RWPE2 (cell line): ENCODE measurements at regions not wholly inside any gene's neighbourhood (a gene's known extent, or its start where the extent isn't known, plus 50 kb on each side); places are given as distances from the start of the nearest gene placed in this dataset.

Experiments
- ATAC-seq: fragments of 200-7000 bp; cut with Tn5 transposase; 3 replicates; pipeline ENCODE4 v1.9.1; 2021; ENCODE audit warnings: low read depth
- DNase-seq: peaks from one replicate; pipeline ENCODE4 v3.0.0-alpha.2; 2020; ENCODE audit warnings: low spot score
- H3K27ac ChIP-seq: fragments of 450-650 bp; 2 replicates; pipeline ENCODE4 v1.5.1; 2017; ENCODE audit warnings: mild to moderate bottlenecking; ENCODE audit not compliant: poor library complexity, severe bottlenecking
- H3K27me3 ChIP-seq: fragments of 250-450 bp; sonication (Bioruptor Pico); 2 replicates; pipeline ENCODE4 v1.5.1; 2021; ENCODE audit warnings: mild to moderate bottlenecking, moderate library complexity; ENCODE audit not compliant: insufficient read depth, poor library complexity, severe bottlenecking
- H3K36me3 ChIP-seq: fragments of 250-450 bp; sonication (Bioruptor Pico); 2 replicates; pipeline ENCODE4 v1.5.1; 2020; ENCODE audit warnings: low read depth, mild to moderate bottlenecking, moderate library complexity
- H3K4me1 ChIP-seq: fragments of 250-450 bp; sonication (Bioruptor Pico); 2 replicates; pipeline ENCODE4 v1.5.1; 2021; ENCODE audit warnings: mild to moderate bottlenecking, moderate library complexity; ENCODE audit not compliant: insufficient read depth, poor library complexity, severe bottlenecking
- H3K4me3 ChIP-seq: fragments of 250-450 bp; sonication (Bioruptor Pico); 2 replicates; pipeline ENCODE4 v1.5.1; 2021; ENCODE audit warnings: mild to moderate bottlenecking, moderate library complexity; ENCODE audit not compliant: severe bottlenecking
- H3K9me3 ChIP-seq: fragments of 250-450 bp; sonication (Bioruptor Pico); 2 replicates; pipeline ENCODE4 v1.5.1; 2021; ENCODE audit warnings: mild to moderate bottlenecking, moderate library complexity; ENCODE audit not compliant: severe bottlenecking
- CTCF ChIP-seq: fragments of 450-650 bp; IDR thresholded peaks from one replicate; pipeline ENCODE4 v1.5.1; 2017; ENCODE audit warnings: mild to moderate bottlenecking, moderate library complexity; ENCODE audit not compliant: poor library complexity, severe bottlenecking

DNA sequence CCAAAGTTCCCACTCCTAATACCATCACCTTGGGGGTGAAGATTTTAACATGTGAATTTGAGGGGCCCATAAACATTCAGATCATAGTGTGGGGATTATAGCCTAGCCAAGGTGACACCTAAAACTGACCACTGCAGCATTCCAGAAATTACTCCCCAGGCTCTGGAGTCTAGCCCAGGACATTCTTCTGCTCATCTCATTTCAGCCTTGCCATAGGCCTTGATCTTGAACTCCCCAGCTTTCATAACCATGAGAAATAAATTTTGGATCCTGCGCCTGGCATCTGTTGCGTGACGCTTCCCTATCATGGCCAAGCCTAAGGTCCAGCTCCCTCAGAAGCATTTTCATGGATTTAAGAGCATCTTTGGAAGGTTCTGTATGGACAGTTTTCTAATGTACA lies 502.9 kb upstream of the THBS1 start:
- Histone ChIP-seq H3K36me3 (no peaks in the 10 kb centered on the region), H3K27ac (peak overlapping the region; percentile 79), H3K4me1 (peaks cover 8% of the 10 kb centered on the region), H3K9me3 (no peaks in the 10 kb centered on the region), H3K4me3 (no peak overlapping the region), H3K27me3 (no peaks in the 10 kb centered on the region)
- ATAC-seq, result no peak
- no peak for TF ChIP-seq CTCF
- no peak for DNase-seq

- H3K27me3 ChIP-seq, result no peaks in the 10 kb centered on the region
Observed at GRCh38 chr15:39079296-39079847, 501.5 kb upstream of the THBS1 start.

GRCh38 chr15:39083213-39083612 lies 497.7 kb upstream of the THBS1 start:
- Histone ChIP-seq H3K4me3 (no peak overlapping the region), H3K36me3 (no peaks in the 10 kb centered on the region), H3K9me3 (no peaks in the 10 kb centered on the region), H3K27me3 (no peaks in the 10 kb centered on the region), H3K4me1 (peaks cover 8% of the 10 kb centered on the region), H3K27ac (no peak overlapping the region)
- DNase-seq (no peak), ATAC-seq (no peak)
- TF ChIP-seq CTCF, result no peak

More at GRCh38 chr15:39079296-39079847, 501.5 kb upstream of the THBS1 start:
- Histone ChIP-seq H3K4me1 (peaks cover 8% of the 10 kb centered on the region), H3K27ac (peak overlapping the region; percentile 79), H3K9me3 (no peaks in the 10 kb centered on the region), H3K36me3 (no peaks in the 10 kb centered on the region), H3K4me3 (no peak overlapping the region)
- DNase-seq (peak; percentile 96), ATAC-seq (peak; percentile 92)
- peak; percentile 13 for TF ChIP-seq CTCF

- Histone ChIP-seq H3K9me3 (no peaks in the 10 kb centered on the region), H3K4me3 (no peak overlapping the region), H3K4me1 (no peaks in the 10 kb centered on the region), H3K36me3 (no peaks in the 10 kb centered on the region), H3K27me3 (no peaks in the 10 kb centered on the region), H3K27ac (no peak overlapping the region)
- DNase-seq (no peak), ATAC-seq (no peak)
- no peak for TF ChIP-seq CTCF
Observed at GRCh38 chr15:39084674-39085530, 496.0 kb upstream of the THBS1 start.

- no peak for ATAC-seq
- TF ChIP-seq CTCF, result no peak
Observed at GRCh38 chr15:39086641-39087040, 494.2 kb upstream of the THBS1 start.

More at GRCh38 chr15:39086641-39087040, 494.2 kb upstream of the THBS1 start:
- Histone ChIP-seq H3K36me3 (no peaks in the 10 kb centered on the region), H3K27me3 (no peaks in the 10 kb centered on the region), H3K4me1 (no peaks in the 10 kb centered on the region), H3K27ac (no peak overlapping the region), H3K9me3 (no peaks in the 10 kb centered on the region), H3K4me3 (no peak overlapping the region)
- DNase-seq, result no peak
